Stimulated activated CD8-positive, alpha-beta memory T cell treated with anti-CD3 and anti-CD28 coated beads, Interleukin-7, amount 100 ng/mL, for 48 hours (primary cell): ENCODE measurements at regions not wholly inside any gene's neighbourhood (a gene's known extent, or its start where the extent isn't known, plus 50 kb on each side); places are given as distances from the start of the nearest gene placed in this dataset.

ENCODE experiments used
- DNase-seq, 2 donors: peaks; one replicate each; pipeline ENCODE4 v3.0.0-alpha.2; 2020; ENCODE audit warnings: low read depth in 1 of 2; ENCODE audit errors: extremely low read depth in 1 of 2

- no peak for DNase-seq
Observed at GRCh38 chr4:56210397-56210796, 176.9 kb downstream of the AASDH start.

- no peak for DNase-seq
Observed at GRCh38 chr4:56209767-56210166, 177.5 kb downstream of the AASDH start.

- no peak for DNase-seq
Observed at GRCh38 chr4:56208103-56208502, 179.2 kb downstream of the AASDH start.

- DNase-seq = no peak
Observed at GRCh38 chr4:56206258-56206657, 181.0 kb downstream of the AASDH start.

GRCh38 chr4:56200275-56200674 lies 187.0 kb downstream of the AASDH start:
- DNase-seq = no peak

GRCh38 chr4:56198265-56198664 lies 189.0 kb downstream of the AASDH start:
- DNase-seq = no peak

- no peak for DNase-seq
Observed at GRCh38 chr4:56197387-56197786, 189.9 kb downstream of the AASDH start.

DNA sequence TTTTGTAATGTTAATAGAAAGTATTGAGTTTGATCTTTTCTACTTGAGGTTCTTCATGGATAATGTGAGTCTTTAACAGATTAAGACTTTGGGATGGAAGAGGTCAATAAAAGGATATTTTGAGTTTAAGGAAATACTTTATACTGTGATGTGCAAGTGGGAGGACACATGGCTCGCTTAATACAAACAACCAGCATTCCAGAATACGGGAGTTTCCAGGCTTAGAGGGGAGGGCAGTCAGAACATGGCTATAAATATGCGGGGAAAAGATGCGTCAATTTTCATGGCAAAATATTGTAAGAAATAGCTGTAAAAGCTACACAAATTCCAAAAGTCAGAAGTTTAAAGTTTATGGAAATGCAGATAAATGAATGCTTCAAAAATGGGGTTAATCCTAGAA lies 192.3 kb downstream of the AASDH start:
- no peak for DNase-seq

GRCh38 chr4:56191534-56191933 lies 195.8 kb downstream of the AASDH start:
- DNase-seq = no peak

DNA sequence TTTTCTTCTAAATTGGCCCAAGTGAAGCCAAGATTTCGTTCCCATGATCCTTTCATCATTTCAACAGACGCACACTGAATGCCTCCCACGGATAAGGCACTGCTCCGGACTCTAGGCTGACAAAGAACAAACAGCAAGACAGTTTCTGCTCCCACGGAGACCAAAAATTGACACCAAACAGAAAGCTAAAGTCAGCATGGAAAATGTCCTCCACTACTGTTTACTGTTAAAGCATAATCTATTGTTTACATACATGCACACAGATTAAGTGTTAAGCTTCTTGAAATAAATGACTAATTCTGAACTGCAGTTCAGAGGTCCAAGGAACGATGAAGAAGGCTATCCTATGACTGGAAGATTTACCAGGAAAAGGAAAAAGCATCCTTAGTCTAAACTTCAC lies 199.6 kb downstream of the AASDH start:
- no peak for DNase-seq

- no peak for DNase-seq
Observed at GRCh38 chr4:56186808-56187523, 200.3 kb downstream of the AASDH start.

GRCh38 chr4:56185901-56186300 lies 201.4 kb downstream of the AASDH start:
- no peak for DNase-seq

- DNase-seq = no peak
Observed at GRCh38 chr4:56184214-56184613, 203.1 kb downstream of the AASDH start.

- DNase-seq = no peak
Observed at GRCh38 chr4:56183344-56183959, 203.8 kb downstream of the AASDH start.

DNA sequence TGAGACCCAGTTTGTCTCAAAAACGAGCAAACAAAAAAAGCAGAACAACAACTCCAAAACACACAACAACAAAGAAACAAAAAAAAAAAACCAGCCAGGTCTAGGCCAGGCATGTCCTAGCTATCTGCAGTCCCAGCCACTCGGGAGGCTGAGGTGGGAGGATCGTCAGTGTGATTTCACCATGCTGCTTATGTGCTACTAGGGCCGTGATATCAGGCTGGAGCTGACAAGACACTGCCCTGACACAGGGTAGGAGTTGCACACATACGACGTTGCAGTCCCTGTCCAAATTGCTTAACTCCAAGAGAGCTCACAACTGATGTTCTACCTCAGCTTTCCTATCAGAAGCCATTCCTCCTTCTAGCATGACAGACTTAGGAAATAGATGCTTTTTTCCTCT lies 204.9 kb downstream of the AASDH start:
- DNase-seq = no peak

DNA sequence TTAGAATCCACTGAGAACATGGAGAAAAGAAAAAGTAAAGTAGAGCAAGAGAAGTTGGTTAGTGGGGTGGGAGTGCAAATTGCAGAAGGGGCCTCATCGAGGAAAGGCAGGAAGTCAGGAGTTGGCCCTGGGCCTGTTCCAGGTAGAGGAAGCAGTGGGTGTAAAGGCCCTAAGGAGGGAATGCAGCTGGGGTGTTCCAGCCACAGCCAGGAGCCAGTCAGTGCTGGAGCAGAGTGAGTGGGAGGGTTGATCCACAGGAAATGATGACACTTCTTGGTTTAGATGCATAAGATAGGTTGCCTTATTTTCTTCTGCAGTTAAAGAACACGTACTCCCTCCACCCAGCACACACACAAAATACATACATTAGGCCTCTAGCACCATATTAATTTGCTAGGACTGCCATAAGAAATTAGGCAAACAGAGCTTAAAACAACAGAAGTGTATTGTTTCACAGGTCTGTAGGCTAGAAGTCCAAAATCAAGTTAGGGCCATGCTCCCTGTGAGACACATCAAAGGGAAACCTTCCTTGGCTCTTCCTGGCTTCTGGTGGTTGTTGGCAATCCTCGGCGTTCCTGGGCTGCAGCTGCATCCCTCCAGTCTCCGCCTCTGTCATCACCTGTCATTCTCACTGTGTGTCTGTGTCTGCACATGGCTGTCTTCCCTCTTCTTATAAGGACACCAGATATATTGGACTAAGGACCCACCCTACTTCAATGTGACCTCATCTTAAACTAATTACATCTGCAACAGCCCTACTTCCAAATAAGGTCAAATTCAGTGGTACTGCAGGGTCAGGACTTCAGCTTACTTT lies 205.9 kb downstream of the AASDH start:
- no peak for DNase-seq

DNA sequence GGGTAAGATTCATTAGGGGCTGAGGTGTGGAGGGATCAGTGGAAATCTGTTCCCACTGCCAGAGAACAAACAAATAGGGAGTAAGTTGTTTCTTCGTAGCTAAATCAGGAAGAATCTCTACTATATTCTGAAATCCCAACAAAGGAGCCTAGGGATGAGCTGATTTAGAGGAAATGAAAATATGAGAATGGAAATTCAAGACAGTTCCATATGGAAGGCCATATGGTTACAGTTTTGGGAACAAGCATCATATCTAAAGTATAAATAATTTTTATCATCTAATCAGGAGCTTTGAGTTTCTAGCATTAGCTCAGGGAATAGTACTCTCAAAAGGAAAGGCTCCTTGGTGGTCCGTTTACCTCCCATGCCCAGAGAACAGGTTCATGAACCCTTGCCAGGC lies 218.2 kb downstream of the AASDH start:
- no peak for DNase-seq

- no peak for DNase-seq
Observed at GRCh38 chr4:56164907-56165306, 216.2 kb downstream of the CEP135 start.

GRCh38 chr4:56160636-56161035 lies 211.9 kb downstream of the CEP135 start:
- DNase-seq = no peak

DNA sequence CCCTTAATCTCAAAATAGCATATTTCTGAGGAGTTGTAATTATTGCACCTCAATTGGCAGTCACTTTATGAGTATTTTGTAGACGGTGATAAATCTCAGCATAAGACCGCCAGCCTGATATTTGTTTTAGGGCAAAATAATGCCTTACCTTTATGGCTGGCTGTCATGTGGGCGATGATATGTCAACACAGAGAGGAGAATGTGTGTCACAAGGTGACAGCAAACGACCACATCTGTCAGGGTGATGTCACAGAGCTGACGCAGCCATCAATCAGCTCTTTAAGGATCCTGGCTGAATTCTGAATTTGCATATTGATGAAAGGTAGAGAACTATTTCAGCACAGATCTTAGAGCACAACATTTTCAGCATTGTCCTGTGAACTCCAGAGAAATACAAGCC lies 209.7 kb downstream of the CEP135 start:
- no peak for DNase-seq

- no peak for DNase-seq
Observed at GRCh38 chr4:56156141-56156540, 207.4 kb downstream of the CEP135 start.

GRCh38 chr4:56155432-56155831 lies 206.7 kb downstream of the CEP135 start:
- DNase-seq = no peak
